ENCODE measurements at regions not wholly inside any gene's neighbourhood (a gene's known extent, or its start where the extent isn't known, plus 50 kb on each side); places are given as distances from the start of the nearest gene placed in this dataset.

DNA sequence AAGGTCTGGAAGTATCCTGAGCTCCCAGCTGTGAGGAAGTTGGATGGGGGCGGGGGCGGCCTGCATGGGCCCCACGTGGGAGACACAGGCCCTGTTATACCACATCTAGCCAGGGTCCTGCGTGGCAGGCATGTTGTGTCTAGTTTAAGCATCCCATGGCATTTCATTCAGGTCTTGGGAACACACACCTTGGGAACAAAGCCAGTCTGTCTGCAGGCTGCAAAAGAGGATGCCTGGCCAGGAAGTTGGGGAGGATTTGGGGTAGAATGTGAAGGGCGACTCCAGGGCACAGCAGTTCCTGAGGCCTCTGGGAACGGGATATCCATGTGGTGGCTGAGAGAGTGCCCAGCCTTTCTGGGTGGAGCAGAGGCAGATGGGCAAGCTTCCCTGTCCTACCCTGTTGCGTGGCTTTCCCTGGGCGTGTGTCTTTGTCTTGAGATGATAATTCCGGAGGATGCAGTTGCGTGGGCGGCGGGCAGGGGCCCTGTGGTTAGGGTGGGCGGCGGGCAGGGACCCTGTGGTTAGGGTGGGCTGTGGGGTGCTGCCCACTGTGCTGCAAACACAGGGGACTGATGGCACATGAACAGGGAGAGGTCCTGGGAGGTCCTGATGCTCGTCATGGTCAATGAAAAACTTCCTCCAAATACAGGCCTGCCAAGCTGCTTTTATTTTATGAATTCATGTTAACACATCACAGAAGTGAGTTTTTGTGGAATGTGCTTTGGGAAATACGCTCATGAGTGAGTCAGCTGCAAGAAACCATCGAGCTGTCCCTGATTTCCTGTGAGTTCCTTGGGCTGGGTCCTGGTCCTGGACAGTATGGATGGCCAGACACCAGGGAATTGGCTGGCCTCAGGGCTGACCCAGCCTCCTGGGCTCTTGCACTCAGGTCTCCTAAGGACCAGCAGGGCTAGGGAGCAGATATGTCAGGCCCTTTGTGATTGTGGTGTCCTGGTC, 90.0 kb upstream of the HS6ST1 start:
- H3K4me1 Mint-ChIP-seq = no peaks in the 10 kb centered on the region
- ChIA-PET POLR2A (no interaction called here), CTCF (no interaction called here)
- no peak overlapping the region for H3K4me3 ChIP-seq (ENCODE audit: low read length)
- H3K36me3 ChIP-seq (ENCODE audit: control insufficient read depth in 2 of 3, insufficient read depth in 3 of 3, low read length in 3 of 3) = no peaks in the 10 kb centered on the region
- H3K9me3 Mint-ChIP-seq = no peaks in the 10 kb centered on the region
- intact Hi-C loops (cut with micrococcal nuclease) = no loop called here
- H3K4me3 Mint-ChIP-seq = no peak overlapping the region
- H3K9me3 ChIP-seq (ENCODE audit: control insufficient read depth in 2 of 3, low read length in 3 of 3) = no peaks in the 10 kb centered on the region
- H3K27me3 ChIP-seq (ENCODE audit: control insufficient read depth in 2 of 2, insufficient read depth in 2 of 2, low read length in 2 of 2) = no peaks in the 10 kb centered on the region
- H3K27me3 Mint-ChIP-seq = peaks cover 0 to 29% (median under 1%) of the 10 kb centered on the region in 5 donors
- no peaks in the 10 kb centered on the region for H3K36me3 Mint-ChIP-seq
- DNase-seq (peak in 1 of 9 donors; percentile 2), ATAC-seq (no peak)
- H3K4me1 ChIP-seq (ENCODE audit: control insufficient read depth in 2 of 2, insufficient read depth in 2 of 2, low read length in 2 of 2) = no peaks in the 10 kb centered on the region
- no peak overlapping the region for H3K27ac ChIP-seq (ENCODE audit: low read depth, low read length)
- no peak overlapping the region for H3K27ac Mint-ChIP-seq

DNA sequence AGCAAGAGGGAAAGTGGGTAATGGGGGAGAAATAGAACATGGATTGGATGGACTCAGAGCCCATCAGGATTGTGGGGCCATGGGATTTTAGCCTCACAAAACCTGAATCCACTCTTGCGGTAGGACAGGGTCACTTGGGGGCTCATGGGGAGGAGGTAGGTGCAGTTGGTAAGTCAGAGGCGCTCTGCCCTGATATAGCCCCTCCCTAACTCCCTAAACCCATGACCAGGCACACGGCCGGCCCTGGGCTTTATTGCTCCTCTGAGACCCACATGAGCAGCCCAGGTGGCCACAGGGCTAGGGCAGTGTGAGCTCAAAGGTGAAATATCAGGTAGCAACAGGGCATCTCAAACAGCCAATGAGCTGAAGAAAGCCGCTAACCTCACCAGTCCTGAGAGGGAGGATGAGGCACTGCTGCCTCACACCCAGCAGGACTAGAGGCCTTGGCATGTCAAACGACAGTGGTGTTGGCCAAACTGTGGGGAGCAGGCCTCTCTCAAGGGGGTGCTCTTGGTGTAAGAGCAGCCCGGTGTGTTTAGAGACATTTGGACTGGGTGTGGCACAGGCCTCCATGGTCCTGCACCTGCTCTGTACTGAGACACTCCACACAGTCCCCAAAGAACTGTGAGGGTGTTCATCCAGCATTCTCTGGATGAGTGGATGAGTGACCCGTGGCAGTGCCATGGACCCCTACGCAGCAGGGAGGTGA, 90.8 kb upstream of the HS6ST1 start:
- DNase-seq = no peak
- H3K4me1 ChIP-seq (ENCODE audit: control insufficient read depth in 2 of 2, insufficient read depth in 2 of 2, low read length in 2 of 2) = no peaks in the 10 kb centered on the region
- no peak overlapping the region for H3K27ac ChIP-seq (ENCODE audit: low read depth, low read length)
- H3K27ac Mint-ChIP-seq = no peak overlapping the region
- H3K27me3 Mint-ChIP-seq = peaks cover 0 to 22% (median 0%) of the 10 kb centered on the region in 5 donors
- no peaks in the 10 kb centered on the region for H3K9me3 Mint-ChIP-seq
- no peak for ATAC-seq
- no peaks in the 10 kb centered on the region for H3K4me1 Mint-ChIP-seq
- POLR2A ChIA-PET = no interaction called here
- no peaks in the 10 kb centered on the region for H3K27me3 ChIP-seq (ENCODE audit: control insufficient read depth in 2 of 2, insufficient read depth in 2 of 2, low read length in 2 of 2)
- no peak overlapping the region for H3K4me3 ChIP-seq (ENCODE audit: low read length)
- H3K36me3 ChIP-seq (ENCODE audit: control insufficient read depth in 2 of 3, insufficient read depth in 3 of 3, low read length in 3 of 3) = no peaks in the 10 kb centered on the region
- H3K4me3 Mint-ChIP-seq = no peak overlapping the region
- H3K9me3 ChIP-seq (ENCODE audit: control insufficient read depth in 2 of 3, low read length in 3 of 3) = no peaks in the 10 kb centered on the region
- CTCF ChIA-PET = no interaction called here
- no peaks in the 10 kb centered on the region for H3K36me3 Mint-ChIP-seq
- intact Hi-C loops (cut with micrococcal nuclease) = no loop called here

DNA sequence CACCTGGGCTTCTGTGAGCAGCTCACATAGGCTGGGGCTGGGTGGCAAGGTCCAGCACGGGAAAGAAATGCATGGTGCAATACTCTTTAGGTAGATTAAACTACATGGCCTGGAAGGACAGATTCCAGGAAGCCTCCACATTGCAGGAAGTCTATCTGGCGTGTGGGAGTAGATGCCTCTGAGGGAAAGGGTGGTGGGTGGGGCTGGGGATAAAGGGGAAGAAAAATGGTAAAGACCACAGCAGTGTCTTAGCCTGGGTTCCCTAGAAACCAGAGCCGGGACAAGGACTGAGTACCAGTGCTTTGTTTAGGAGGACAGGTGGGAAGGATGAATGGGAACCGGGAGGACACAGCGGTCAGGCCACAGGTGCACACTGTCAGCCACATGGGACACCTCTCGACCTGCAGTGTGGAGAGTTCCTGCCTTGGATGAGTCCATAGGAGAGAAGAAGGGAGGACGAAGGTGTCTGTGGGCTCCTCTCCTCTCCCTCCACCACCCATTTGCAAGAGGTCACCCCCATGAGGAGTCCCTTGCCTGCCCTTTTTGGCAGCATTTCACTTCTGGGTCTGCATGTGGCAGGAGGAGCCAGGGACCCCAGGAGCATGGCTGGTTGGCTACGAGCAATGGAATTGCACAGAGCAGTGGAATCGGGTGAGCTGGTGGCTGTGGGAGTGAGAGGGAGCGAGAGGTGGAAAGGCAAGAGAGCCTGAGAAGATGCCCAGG, 91.5 kb upstream of the HS6ST1 start:
- no peak overlapping the region for H3K27ac Mint-ChIP-seq
- Histone ChIP-seq H3K36me3 (ENCODE audit: control insufficient read depth in 2 of 3, insufficient read depth in 3 of 3, low read length in 3 of 3) (no peaks in the 10 kb centered on the region), H3K27me3 (ENCODE audit: control insufficient read depth in 2 of 2, insufficient read depth in 2 of 2, low read length in 2 of 2) (no peaks in the 10 kb centered on the region), H3K4me1 (ENCODE audit: control insufficient read depth in 2 of 2, insufficient read depth in 2 of 2, low read length in 2 of 2) (no peaks in the 10 kb centered on the region), H3K4me3 (ENCODE audit: low read length) (no peak overlapping the region), H3K27ac (ENCODE audit: low read depth, low read length) (no peak overlapping the region), H3K9me3 (ENCODE audit: control insufficient read depth in 2 of 3, low read length in 3 of 3) (no peaks in the 10 kb centered on the region)
- no peaks in the 10 kb centered on the region for H3K36me3 Mint-ChIP-seq
- ChIA-PET POLR2A (no interaction called here), CTCF (no interaction called here)
- peak in 1 of 9 donors; percentile 7 for DNase-seq
- no peaks in the 10 kb centered on the region for H3K4me1 Mint-ChIP-seq
- H3K27me3 Mint-ChIP-seq = peaks cover 0 to 21% (median 0%) of the 10 kb centered on the region in 5 donors
- H3K9me3 Mint-ChIP-seq = no peaks in the 10 kb centered on the region
- no peak overlapping the region for H3K4me3 Mint-ChIP-seq
- ATAC-seq = no peak
- intact Hi-C loops (cut with micrococcal nuclease) = no loop called here

DNA sequence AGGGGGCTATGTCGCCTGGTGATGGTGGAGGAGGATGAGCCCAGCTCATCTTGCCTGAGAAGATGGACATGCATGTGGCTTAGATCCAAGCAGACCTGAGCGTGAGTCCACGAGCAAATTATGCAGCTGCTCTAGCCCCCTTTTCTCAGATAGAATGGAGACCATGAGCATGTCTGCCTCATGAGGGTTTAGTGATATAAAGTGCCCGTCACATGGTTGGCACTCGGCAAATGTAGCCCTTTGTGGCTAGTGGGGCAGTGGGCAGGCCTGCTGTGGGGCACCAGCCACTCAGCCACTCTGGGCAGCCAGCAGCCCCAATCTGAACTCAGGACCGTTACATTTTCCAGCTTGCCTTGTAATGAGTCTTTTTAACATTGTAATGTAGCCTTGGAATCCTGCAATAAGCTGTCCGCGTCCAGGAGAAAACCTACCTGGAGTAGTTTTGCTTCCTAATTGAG, 92.1 kb upstream of the HS6ST1 start:
- H3K9me3 ChIP-seq (ENCODE audit: control insufficient read depth in 2 of 3, low read length in 3 of 3) = no peaks in the 10 kb centered on the region
- H3K9me3 Mint-ChIP-seq = no peaks in the 10 kb centered on the region
- H3K27ac Mint-ChIP-seq = no peak overlapping the region
- DNase-seq (peak in 1 of 9 donors; percentile 3), ATAC-seq (no peak)
- intact Hi-C loops (cut with micrococcal nuclease) = no loop called here
- peaks cover 0 to 15% (median under 1%) of the 10 kb centered on the region in 5 donors for H3K27me3 Mint-ChIP-seq
- H3K27me3 ChIP-seq (ENCODE audit: control insufficient read depth in 2 of 2, insufficient read depth in 2 of 2, low read length in 2 of 2) = no peaks in the 10 kb centered on the region
- no peak overlapping the region for H3K4me3 Mint-ChIP-seq
- no peaks in the 10 kb centered on the region for H3K4me1 Mint-ChIP-seq
- POLR2A ChIA-PET = no interaction called here
- H3K4me1 ChIP-seq (ENCODE audit: control insufficient read depth in 2 of 2, insufficient read depth in 2 of 2, low read length in 2 of 2) = no peaks in the 10 kb centered on the region
- H3K27ac ChIP-seq (ENCODE audit: low read depth, low read length) = no peak overlapping the region
- CTCF ChIA-PET = no interaction called here
- H3K4me3 ChIP-seq (ENCODE audit: low read length) = no peak overlapping the region
- no peaks in the 10 kb centered on the region for H3K36me3 Mint-ChIP-seq
- no peaks in the 10 kb centered on the region for H3K36me3 ChIP-seq (ENCODE audit: control insufficient read depth in 2 of 3, insufficient read depth in 3 of 3, low read length in 3 of 3)

DNA sequence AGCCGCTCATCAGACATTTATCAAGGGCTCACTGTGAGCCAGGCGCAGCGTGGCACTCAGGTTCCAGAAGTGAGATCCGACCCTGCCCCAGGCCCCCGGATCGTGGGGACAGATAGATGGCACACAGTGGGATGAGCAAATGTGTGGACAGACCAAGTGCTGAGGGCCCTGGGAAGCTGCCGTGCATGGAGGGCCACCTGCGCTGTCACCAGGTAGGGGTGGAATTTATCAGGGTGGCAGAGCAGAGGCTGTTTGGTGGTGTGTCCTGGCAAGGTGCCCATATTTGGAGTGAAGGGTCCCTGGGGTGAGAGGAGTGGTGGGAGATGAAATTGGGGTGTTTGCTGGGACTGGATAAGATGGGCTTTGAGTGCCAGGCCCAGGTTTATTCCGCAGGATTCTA, 92.8 kb upstream of the HS6ST1 start:
- peak in 1 of 9 donors; percentile 6 for DNase-seq
- Histone ChIP-seq H3K36me3 (ENCODE audit: control insufficient read depth in 2 of 3, insufficient read depth in 3 of 3, low read length in 3 of 3) (no peaks in the 10 kb centered on the region), H3K27ac (ENCODE audit: low read depth, low read length) (no peak overlapping the region), H3K4me1 (ENCODE audit: control insufficient read depth in 2 of 2, insufficient read depth in 2 of 2, low read length in 2 of 2) (no peaks in the 10 kb centered on the region), H3K9me3 (ENCODE audit: control insufficient read depth in 2 of 3, low read length in 3 of 3) (no peaks in the 10 kb centered on the region), H3K27me3 (ENCODE audit: control insufficient read depth in 2 of 2, insufficient read depth in 2 of 2, low read length in 2 of 2) (no peaks in the 10 kb centered on the region), H3K4me3 (ENCODE audit: low read length) (no peak overlapping the region)
- CTCF ChIA-PET = no interaction called here
- H3K36me3 Mint-ChIP-seq = no peaks in the 10 kb centered on the region
- POLR2A ChIA-PET = no interaction called here
- H3K27ac Mint-ChIP-seq = no peak overlapping the region
- H3K27me3 Mint-ChIP-seq = peaks cover 0 to 8% (median 3%) of the 10 kb centered on the region in 5 donors
- no peak overlapping the region for H3K4me3 Mint-ChIP-seq
- H3K9me3 Mint-ChIP-seq = peaks cover 0 to 2% (median 0%) of the 10 kb centered on the region in 11 donors
- no peak for ATAC-seq
- intact Hi-C loops (cut with micrococcal nuclease) = no loop called here
- no peaks in the 10 kb centered on the region for H3K4me1 Mint-ChIP-seq

DNA sequence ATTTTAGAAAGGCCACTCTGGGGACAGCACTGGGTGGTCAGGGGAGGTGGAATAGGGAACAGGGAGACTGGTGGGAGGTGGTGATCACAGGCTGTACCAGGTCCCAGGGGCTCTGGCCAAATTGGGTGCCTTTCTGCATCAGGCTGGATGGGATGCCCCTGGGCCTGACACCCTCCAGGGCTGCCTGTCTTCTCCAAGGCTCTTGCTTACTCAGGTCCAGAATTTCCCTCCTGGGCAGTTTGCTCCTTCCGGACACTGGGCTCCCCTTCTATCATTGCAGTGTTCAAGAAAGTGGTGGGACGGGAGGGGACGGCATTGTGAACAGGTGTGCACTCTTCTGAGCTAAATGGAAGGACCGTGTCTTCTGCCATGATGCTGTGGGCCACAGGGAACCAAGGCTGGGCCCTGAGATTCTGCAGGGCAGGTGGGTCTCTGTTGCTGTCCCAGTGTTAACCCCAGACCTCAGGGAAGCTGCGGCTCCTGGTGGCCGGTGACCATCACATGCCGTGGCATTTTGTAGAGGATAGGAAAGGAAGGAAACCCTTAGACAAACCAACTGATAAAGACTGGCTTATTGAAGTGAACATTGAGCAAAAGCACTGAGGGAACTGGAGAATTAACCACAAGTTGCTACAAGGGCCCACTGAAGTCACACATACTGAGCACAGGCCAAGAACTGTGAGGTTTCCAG, 93.7 kb upstream of the HS6ST1 start:
- no peak overlapping the region for H3K4me3 ChIP-seq (ENCODE audit: low read length)
- H3K27ac ChIP-seq (ENCODE audit: low read depth, low read length) = no peak overlapping the region
- H3K9me3 Mint-ChIP-seq = peaks cover 0 to 3% (median 0%) of the 10 kb centered on the region in 11 donors
- H3K27me3 Mint-ChIP-seq = peaks cover 0 to 8% (median 3%) of the 10 kb centered on the region in 5 donors
- ATAC-seq = no peak
- H3K4me1 Mint-ChIP-seq = no peaks in the 10 kb centered on the region
- H3K4me3 Mint-ChIP-seq = no peak overlapping the region
- peak in 1 of 9 donors; percentile 8 for DNase-seq
- H3K27ac Mint-ChIP-seq = no peak overlapping the region
- no peaks in the 10 kb centered on the region for H3K36me3 ChIP-seq (ENCODE audit: control insufficient read depth in 2 of 3, insufficient read depth in 3 of 3, low read length in 3 of 3)
- ChIA-PET POLR2A (no interaction called here), CTCF (no interaction called here)
- no peaks in the 10 kb centered on the region for H3K36me3 Mint-ChIP-seq
- intact Hi-C loops (cut with micrococcal nuclease) = no loop called here
- no peaks in the 10 kb centered on the region for H3K4me1 ChIP-seq (ENCODE audit: control insufficient read depth in 2 of 2, insufficient read depth in 2 of 2, low read length in 2 of 2)
- no peaks in the 10 kb centered on the region for H3K27me3 ChIP-seq (ENCODE audit: control insufficient read depth in 2 of 2, insufficient read depth in 2 of 2, low read length in 2 of 2)
- no peaks in the 10 kb centered on the region for H3K9me3 ChIP-seq (ENCODE audit: control insufficient read depth in 2 of 3, low read length in 3 of 3)

All from naive thymus-derived CD4-positive, alpha-beta T cell (primary cell).